Kidney epithelial cell (primary cell): ENCODE measurements at regions not wholly inside any gene's neighbourhood (a gene's known extent, or its start where the extent isn't known, plus 50 kb on each side); places are given as distances from the start of the nearest gene placed in this dataset.
"Not testable (repeated sequence)": the region's sequence is repeated elsewhere in the genome, so short reads cannot be mapped to it uniquely, and the experiment has no call there.

Experiments used
- DNase-seq: peaks from one replicate; pipeline ENCODE4 v3.0.0-alpha.2; 2010; ENCODE audit warnings: low read depth
- H3K27me3 ChIP-seq: 2 replicates; pipeline ENCODE4 v1.6.0; 2011; ENCODE audit warnings: low read length; ENCODE audit not compliant: control insufficient read depth, insufficient read depth
- H3K36me3 ChIP-seq: 2 replicates; pipeline ENCODE4 v1.5.1; 2011; ENCODE audit warnings: low read length; ENCODE audit not compliant: control insufficient read depth, insufficient read depth
- H3K4me3 ChIP-seq: 2 replicates; pipeline ENCODE4 v1.5.1; 2011; ENCODE audit warnings: low read depth, mild to moderate bottlenecking, control low read depth, low read length
- CTCF ChIP-seq: IDR thresholded peaks from 2 replicates; pipeline ENCODE4 v1.5.1; 2011; ENCODE audit warnings: mild to moderate bottlenecking, moderate library complexity, low read length, control low read depth, inconsistent platforms; ENCODE audit not compliant: insufficient read depth, poor library complexity, severe bottlenecking

- DNase-seq, result no peak
These were observed 401.2 kb downstream of the PTH2R start for GRCh38 chr2:208807756-208808155.

GRCh38 chr2:208811885-208812284 is 405.3 kb downstream of the PTH2R start:
- DNase-seq, H3K4me3 ChIP-seq, H3K27me3 ChIP-seq, H3K36me3 ChIP-seq: not testable (repeated sequence)

More at GRCh38 chr2:208807756-208808155, 401.2 kb downstream of the PTH2R start:
- Histone ChIP-seq H3K36me3 (no peaks in the 10 kb centered on the region), H3K4me3 (no peak overlapping the region), H3K27me3 (no peaks in the 10 kb centered on the region)
- TF ChIP-seq CTCF, result no peak

GRCh38 chr2:208819190-208819589 is 412.6 kb downstream of the PTH2R start:
- H3K27me3 ChIP-seq, result no peaks in the 10 kb centered on the region
- no peak for TF ChIP-seq CTCF
- H3K36me3 ChIP-seq, result no peaks in the 10 kb centered on the region
- no peak overlapping the region for H3K4me3 ChIP-seq
- no peak for DNase-seq

- TF ChIP-seq CTCF, result peak; percentile 28
- no peak overlapping the region for H3K4me3 ChIP-seq
- no peaks in the 10 kb centered on the region for H3K36me3 ChIP-seq
- peak; percentile 21 for DNase-seq
- H3K27me3 ChIP-seq, result no peaks in the 10 kb centered on the region
These were observed 413.6 kb downstream of the PTH2R start for GRCh38 chr2:208820014-208820688.

GRCh38 chr2:208827109-208827508 is 420.5 kb downstream of the PTH2R start:
- no peak for DNase-seq
- no peak for TF ChIP-seq CTCF
- H3K27me3 ChIP-seq, result no peaks in the 10 kb centered on the region
- no peaks in the 10 kb centered on the region for H3K36me3 ChIP-seq
- no peak overlapping the region for H3K4me3 ChIP-seq

GRCh38 chr2:208827549-208828221 is 421.1 kb downstream of the PTH2R start:
- TF ChIP-seq CTCF, result no peak
- no peaks in the 10 kb centered on the region for H3K36me3 ChIP-seq
- DNase-seq, result no peak
- no peak overlapping the region for H3K4me3 ChIP-seq
- no peaks in the 10 kb centered on the region for H3K27me3 ChIP-seq
